ENCODE measurements at regions not wholly inside any gene's neighbourhood (a gene's known extent, or its start where the extent isn't known, plus 50 kb on each side); places are given as distances from the start of the nearest gene placed in this dataset.
A peak's percentile ranks its signal among the peaks of the same experiment; 100 is the strongest.

- H3K27me3 Mint-ChIP-seq (ENCODE audit: low read depth): peaks cover 4% of the 10 kb centered on the region
- ATAC-seq (replicated peaks in 1 of 2) (no peak), DNase-seq (no peak)
- H3K36me3 Mint-ChIP-seq (ENCODE audit: insufficient read depth in 2 of 2): no peaks in the 10 kb centered on the region
- H3K4me3 Mint-ChIP-seq: no peak overlapping the region
- no peaks in the 10 kb centered on the region for H3K9me3 Mint-ChIP-seq
- no peak overlapping the region for H3K27ac Mint-ChIP-seq
- no peaks in the 10 kb centered on the region for H3K4me1 Mint-ChIP-seq (ENCODE audit: low read depth)
These were observed 203.1 kb upstream of the AUTS2 start for GRCh38 chr7:69395061-69395714.

GRCh38 chr7:69398986-69399385 lies 199.3 kb upstream of the AUTS2 start:
- Mint-ChIP-seq H3K9me3 (no peaks in the 10 kb centered on the region), H3K4me1 (ENCODE audit: low read depth) (no peaks in the 10 kb centered on the region), H3K27me3 (ENCODE audit: low read depth) (peaks cover 4% of the 10 kb centered on the region), H3K4me3 (no peak overlapping the region), H3K27ac (no peak overlapping the region), H3K36me3 (ENCODE audit: insufficient read depth in 2 of 2) (no peaks in the 10 kb centered on the region)
- DNase-seq (no peak), ATAC-seq (replicated peaks in 1 of 2) (no peak)

- no peaks in the 10 kb centered on the region for H3K4me1 Mint-ChIP-seq (ENCODE audit: low read depth)
- no peak for DNase-seq
- peaks cover 4% of the 10 kb centered on the region for H3K27me3 Mint-ChIP-seq (ENCODE audit: low read depth)
- H3K9me3 Mint-ChIP-seq: no peaks in the 10 kb centered on the region
- no peak overlapping the region for H3K4me3 Mint-ChIP-seq
- no peak for ATAC-seq (replicated peaks in 1 of 2)
- no peak overlapping the region for H3K27ac Mint-ChIP-seq
- H3K36me3 Mint-ChIP-seq (ENCODE audit: insufficient read depth in 2 of 2): no peaks in the 10 kb centered on the region
These were observed 198.9 kb upstream of the AUTS2 start for GRCh38 chr7:69399401-69399800.

DNA sequence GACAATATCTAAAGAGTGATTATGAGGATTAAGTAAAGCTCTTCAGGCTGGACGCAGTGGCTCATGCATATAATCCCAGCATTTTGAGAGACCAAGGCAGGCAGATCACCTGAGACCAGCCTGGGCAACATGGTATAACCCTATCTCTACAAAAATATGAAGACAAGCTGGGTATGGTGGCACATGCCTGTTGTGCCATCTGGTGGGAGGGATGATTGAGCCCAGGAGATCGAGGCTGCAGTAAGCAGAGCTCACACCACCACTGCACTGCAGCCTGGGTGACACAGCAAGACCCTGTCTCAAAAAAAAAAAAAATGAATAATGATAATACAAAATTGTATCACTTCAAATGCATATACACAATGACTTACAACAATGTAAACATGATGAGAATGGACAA lies 195.6 kb upstream of the AUTS2 start:
- Mint-ChIP-seq H3K4me1 (ENCODE audit: low read depth) (no peaks in the 10 kb centered on the region), H3K4me3 (no peak overlapping the region), H3K9me3 (no peaks in the 10 kb centered on the region), H3K36me3 (ENCODE audit: insufficient read depth in 2 of 2) (no peaks in the 10 kb centered on the region), H3K27me3 (ENCODE audit: low read depth) (no peaks in the 10 kb centered on the region), H3K27ac (no peak overlapping the region)
- ATAC-seq (replicated peaks in 1 of 2) (no peak), DNase-seq (no peak)

DNA sequence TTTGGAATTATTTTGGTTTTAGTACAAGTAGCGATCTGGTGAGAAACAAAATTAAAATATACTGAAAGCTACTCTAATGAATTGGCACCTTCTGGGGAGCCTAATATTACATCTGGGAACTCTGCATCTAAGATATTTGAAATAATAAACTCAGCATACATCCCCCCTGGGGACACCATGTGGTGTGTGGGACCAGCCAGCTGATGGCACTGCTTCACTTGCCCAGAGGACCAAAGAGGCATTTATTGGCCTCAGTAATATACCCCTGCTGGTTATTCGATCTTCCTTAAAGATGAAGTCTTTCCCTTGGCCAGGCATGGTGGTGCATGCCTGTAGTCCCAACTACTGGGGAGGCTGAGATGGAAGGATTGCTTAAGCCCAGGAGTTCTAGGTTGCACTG lies 195.1 kb upstream of the AUTS2 start:
- Mint-ChIP-seq H3K9me3 (peaks cover 0 to 2% of the 10 kb centered on the region in 2 donors), H3K27me3 (ENCODE audit: low read depth) (no peaks in the 10 kb centered on the region), H3K36me3 (ENCODE audit: insufficient read depth in 2 of 2) (no peaks in the 10 kb centered on the region), H3K4me3 (no peak overlapping the region), H3K27ac (no peak overlapping the region), H3K4me1 (ENCODE audit: low read depth) (no peaks in the 10 kb centered on the region)
- DNase-seq (no peak), ATAC-seq (replicated peaks in 1 of 2) (no peak)

DNA sequence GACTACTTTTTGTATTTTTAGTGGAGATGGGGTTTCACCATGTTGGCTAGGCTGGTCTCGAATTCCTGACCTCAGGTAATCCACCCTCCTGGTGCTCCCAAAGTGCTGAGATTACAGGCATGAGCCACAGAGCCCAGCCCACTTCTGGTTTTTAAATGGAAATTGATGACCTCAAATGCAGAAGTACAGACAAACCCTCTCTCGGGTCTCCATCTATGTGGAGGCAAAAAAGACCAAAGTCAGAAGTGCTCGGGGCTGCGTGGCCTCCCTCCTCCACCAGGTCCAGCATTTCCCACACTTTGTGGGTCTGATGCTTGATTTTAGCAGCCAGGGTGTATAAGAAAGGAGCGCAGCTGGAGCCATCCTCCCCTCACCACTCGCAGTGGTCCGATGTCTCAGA lies 187.3 kb upstream of the AUTS2 start:
- ATAC-seq (replicated peaks in 1 of 2): no peak
- peaks cover 0 to 2% of the 10 kb centered on the region in 2 donors for H3K36me3 Mint-ChIP-seq (ENCODE audit: insufficient read depth in 2 of 2)
- no peak overlapping the region for H3K4me3 Mint-ChIP-seq
- peaks cover 7 to 9% of the 10 kb centered on the region in 2 donors for H3K9me3 Mint-ChIP-seq
- no peak for DNase-seq
- H3K27ac Mint-ChIP-seq: no peak overlapping the region
- H3K27me3 Mint-ChIP-seq (ENCODE audit: low read depth): no peaks in the 10 kb centered on the region
- peaks cover 6% of the 10 kb centered on the region for H3K4me1 Mint-ChIP-seq (ENCODE audit: low read depth)

GRCh38 chr7:69411466-69411865 lies 186.8 kb upstream of the AUTS2 start:
- peaks cover 0 to 2% of the 10 kb centered on the region in 2 donors for H3K36me3 Mint-ChIP-seq (ENCODE audit: insufficient read depth in 2 of 2)
- peaks cover 7 to 9% of the 10 kb centered on the region in 2 donors for H3K9me3 Mint-ChIP-seq
- DNase-seq (no peak), ATAC-seq (replicated peaks in 1 of 2) (no peak)
- H3K4me3 Mint-ChIP-seq: no peak overlapping the region
- no peaks in the 10 kb centered on the region for H3K27me3 Mint-ChIP-seq (ENCODE audit: low read depth)
- H3K27ac Mint-ChIP-seq: no peak overlapping the region
- peaks cover 6% of the 10 kb centered on the region for H3K4me1 Mint-ChIP-seq (ENCODE audit: low read depth)

- Mint-ChIP-seq H3K4me3 (no peak overlapping the region), H3K36me3 (ENCODE audit: insufficient read depth in 2 of 2) (peaks cover 0 to 2% of the 10 kb centered on the region in 2 donors), H3K4me1 (ENCODE audit: low read depth) (peaks cover 6% of the 10 kb centered on the region), H3K9me3 (peaks cover 9 to 13% of the 10 kb centered on the region in 2 donors), H3K27ac (no peak overlapping the region), H3K27me3 (ENCODE audit: low read depth) (no peaks in the 10 kb centered on the region)
- ATAC-seq (replicated peaks in 1 of 2): peak; percentile 100
- DNase-seq: peak; percentile 23 to 43
These were observed 185.7 kb upstream of the AUTS2 start for GRCh38 chr7:69412331-69413146.

- ATAC-seq (replicated peaks in 1 of 2) (no peak), DNase-seq (no peak)
- Mint-ChIP-seq H3K27ac (no peak overlapping the region), H3K27me3 (ENCODE audit: low read depth) (no peaks in the 10 kb centered on the region), H3K4me3 (no peak overlapping the region), H3K4me1 (ENCODE audit: low read depth) (peaks cover 6% of the 10 kb centered on the region), H3K9me3 (peaks cover 11 to 15% of the 10 kb centered on the region in 2 donors), H3K36me3 (ENCODE audit: insufficient read depth in 2 of 2) (peaks cover 2% of the 10 kb centered on the region in 2 donors)
These were observed 183.7 kb upstream of the AUTS2 start for GRCh38 chr7:69414555-69414954.

- no peak for DNase-seq
- H3K9me3 Mint-ChIP-seq: peaks cover 12 to 15% of the 10 kb centered on the region in 2 donors
- no peak for ATAC-seq (replicated peaks in 1 of 2)
- H3K36me3 Mint-ChIP-seq (ENCODE audit: insufficient read depth in 2 of 2): peaks cover 2% of the 10 kb centered on the region in 2 donors
- H3K27ac Mint-ChIP-seq: no peak overlapping the region
- H3K4me3 Mint-ChIP-seq: no peak overlapping the region
- no peaks in the 10 kb centered on the region for H3K27me3 Mint-ChIP-seq (ENCODE audit: low read depth)
- no peaks in the 10 kb centered on the region for H3K4me1 Mint-ChIP-seq (ENCODE audit: low read depth)
These were observed 179.2 kb upstream of the AUTS2 start for GRCh38 chr7:69418869-69419670.

GRCh38 chr7:69419934-69420333 lies 178.3 kb upstream of the AUTS2 start:
- Mint-ChIP-seq H3K4me1 (ENCODE audit: low read depth) (no peaks in the 10 kb centered on the region), H3K4me3 (no peak overlapping the region), H3K27me3 (ENCODE audit: low read depth) (no peaks in the 10 kb centered on the region), H3K27ac (no peak overlapping the region), H3K9me3 (peaks cover 7 to 12% of the 10 kb centered on the region in 2 donors), H3K36me3 (ENCODE audit: insufficient read depth in 2 of 2) (peaks cover 2% of the 10 kb centered on the region in 2 donors)
- ATAC-seq (replicated peaks in 1 of 2) (no peak), DNase-seq (no peak)

- Mint-ChIP-seq H3K36me3 (ENCODE audit: insufficient read depth in 2 of 2) (peaks cover 0 to 2% of the 10 kb centered on the region in 2 donors), H3K4me1 (ENCODE audit: low read depth) (no peaks in the 10 kb centered on the region), H3K4me3 (no peak overlapping the region), H3K9me3 (peaks cover 2 to 4% of the 10 kb centered on the region in 2 donors), H3K27ac (no peak overlapping the region), H3K27me3 (ENCODE audit: low read depth) (no peaks in the 10 kb centered on the region)
- no peak for DNase-seq
- ATAC-seq (replicated peaks in 1 of 2): no peak
These were observed 175.7 kb upstream of the AUTS2 start for GRCh38 chr7:69422574-69422985.

DNA sequence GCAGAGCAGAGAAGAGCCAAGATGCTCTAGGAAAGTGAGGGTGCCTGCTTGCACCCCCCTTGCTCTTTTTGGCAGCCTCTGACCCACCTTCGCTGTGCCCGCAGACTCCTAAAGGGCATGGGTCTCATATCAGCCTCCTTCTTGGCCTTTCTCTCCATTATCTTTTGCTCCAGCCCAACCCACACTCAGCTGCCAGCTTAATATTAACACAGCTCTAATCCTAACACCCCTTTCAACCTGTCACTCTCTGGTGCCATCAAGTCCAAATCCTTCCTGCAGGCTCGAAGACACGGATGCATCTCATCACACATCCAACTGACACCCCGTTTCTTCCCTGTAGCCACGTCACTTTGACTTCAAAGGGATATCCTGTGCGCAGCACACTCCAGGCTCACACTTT lies 171.6 kb upstream of the AUTS2 start:
- H3K36me3 Mint-ChIP-seq (ENCODE audit: insufficient read depth in 2 of 2): no peaks in the 10 kb centered on the region
- ATAC-seq (replicated peaks in 1 of 2) (no peak), DNase-seq (no peak)
- peaks cover 4% of the 10 kb centered on the region for H3K4me1 Mint-ChIP-seq (ENCODE audit: low read depth)
- H3K4me3 Mint-ChIP-seq: no peak overlapping the region
- peaks cover 2 to 3% of the 10 kb centered on the region in 2 donors for H3K9me3 Mint-ChIP-seq
- peaks cover 29% of the 10 kb centered on the region for H3K27me3 Mint-ChIP-seq (ENCODE audit: low read depth)
- H3K27ac Mint-ChIP-seq: no peak overlapping the region

Measured in activated T-cell treated with anti-CD3 and anti-CD28 coated beads, Interleukin-2, amount 50 U/mL, for 72 hours (primary cell).